ENCODE measurements at regions not wholly inside any gene's neighbourhood (a gene's known extent, or its start where the extent isn't known, plus 50 kb on each side); places are given as distances from the start of the nearest gene placed in this dataset.
"Not testable (repeated sequence)": the region's sequence is repeated elsewhere in the genome, so short reads cannot be mapped to it uniquely, and the experiment has no call there.

- DNase-seq (ENCODE audit: low spot score), result no peak
Observed at GRCh38 chr3:137300703-137301102, 342.9 kb downstream of the IL20RB start.

GRCh38 chr3:137304313-137305056, 346.7 kb downstream of the IL20RB start:
- no peak for DNase-seq (ENCODE audit: low spot score)

- no peak for DNase-seq (ENCODE audit: low spot score)
Observed at GRCh38 chr3:137324114-137324513, 366.3 kb downstream of the IL20RB start.

- DNase-seq (ENCODE audit: low spot score), result no peak
Observed at GRCh38 chr3:137325170-137325569, 367.4 kb downstream of the IL20RB start.

- no peak for DNase-seq (ENCODE audit: low spot score)
Observed at GRCh38 chr3:137325934-137326333, 368.2 kb downstream of the IL20RB start.

- no peak for DNase-seq (ENCODE audit: low spot score)
Observed at GRCh38 chr3:137329594-137329993, 371.8 kb downstream of the IL20RB start.

GRCh38 chr3:137330246-137330645, 372.5 kb downstream of the IL20RB start:
- DNase-seq (ENCODE audit: low spot score), result no peak

GRCh38 chr3:137332297-137332696, 374.5 kb downstream of the IL20RB start:
- DNase-seq (ENCODE audit: low spot score), result no peak

GRCh38 chr3:137335478-137335877, 377.7 kb downstream of the IL20RB start:
- DNase-seq (ENCODE audit: low spot score), result no peak

GRCh38 chr3:137338400-137338799, 380.6 kb downstream of the IL20RB start:
- DNase-seq (ENCODE audit: low spot score), result not testable (repeated sequence)

GRCh38 chr3:137343283-137343682, 385.5 kb downstream of the IL20RB start:
- no peak for DNase-seq (ENCODE audit: low spot score)

GRCh38 chr3:137347132-137347531, 389.3 kb downstream of the IL20RB start:
- no peak for DNase-seq (ENCODE audit: low spot score)

GRCh38 chr3:137347817-137348368, 390.1 kb downstream of the IL20RB start:
- no peak for DNase-seq (ENCODE audit: low spot score)

- no peak for DNase-seq (ENCODE audit: low spot score)
Observed at GRCh38 chr3:137348936-137349335, 391.2 kb downstream of the IL20RB start.

- no peak for DNase-seq (ENCODE audit: low spot score)
Observed at GRCh38 chr3:137349557-137350348, 392.0 kb downstream of the IL20RB start.

GRCh38 chr3:137360531-137361201, 402.9 kb downstream of the IL20RB start:
- DNase-seq (ENCODE audit: low spot score), result no peak

GRCh38 chr3:137382005-137382594, 382.0 kb upstream of the SOX14 start:
- DNase-seq (ENCODE audit: low spot score), result no peak

GRCh38 chr3:137385922-137386321, 378.2 kb upstream of the SOX14 start:
- no peak for DNase-seq (ENCODE audit: low spot score)

GRCh38 chr3:137409584-137409983, 354.5 kb upstream of the SOX14 start:
- DNase-seq (ENCODE audit: low spot score), result no peak

- DNase-seq (ENCODE audit: low spot score), result no peak
Observed at GRCh38 chr3:137410028-137410427, 354.1 kb upstream of the SOX14 start.

- DNase-seq (ENCODE audit: low spot score), result no peak
Observed at GRCh38 chr3:137420198-137420995, 343.7 kb upstream of the SOX14 start.

Data from RKO (cell line).